Gastroesophageal sphincter (tissue), 4 donors: ENCODE measurements at regions not wholly inside any gene's neighbourhood (a gene's known extent, or its start where the extent isn't known, plus 50 kb on each side); places are given as distances from the start of the nearest gene placed in this dataset.

ENCODE experiments used
- ATAC-seq: fragments of 150-250 bp; one replicate; pipeline ENCODE4 v1.9.1; 2016; ENCODE audit warnings: mild to moderate bottlenecking, moderate library complexity
- H3K27ac ChIP-seq, 4 donors: fragments of 200-600 bp; sonication (generic) in 3 of 4; 1 replicate in 3 of 4; 2 replicates in 1 of 4; pipeline ENCODE4 v1.5.1; 2016 to 2019
- H3K27me3 ChIP-seq: fragments of 200-600 bp; sonication (generic); one replicate; pipeline ENCODE4 v1.5.1; 2019
- H3K36me3 ChIP-seq, 2 donors: fragments of 200-600 bp; sonication (generic); one replicate each; pipeline ENCODE4 v1.5.1; 2019; ENCODE audit warnings: control low read depth in 1 of 2
- H3K4me1 ChIP-seq, 3 donors: fragments of 200-600 bp; sonication (generic); 1 replicate in 2 of 3; 2 replicates in 1 of 3; pipeline ENCODE4 v1.5.1; 2016 to 2019; ENCODE audit warnings: control low read depth in 2 of 3
- H3K4me3 ChIP-seq, 2 donors: fragments of 200-600 bp; sonication (generic); one replicate each; pipeline ENCODE4 v1.5.1; 2019; ENCODE audit warnings: mild to moderate bottlenecking in 1 of 2, moderate library complexity in 1 of 2
- H3K9me3 ChIP-seq, 3 donors: fragments of 200-600 bp; sonication (generic); one replicate each; pipeline ENCODE4 v1.5.1; 2017 to 2019; ENCODE audit warnings: control low read depth in 2 of 3
- EP300 ChIP-seq: sonication (generic); formaldehyde crosslinking; IDR thresholded peaks from one replicate; pipeline ENCODE4 v1.6.1; 2017; ENCODE audit warnings: antibody characterized with exemption, mild to moderate bottlenecking
- POLR2A ChIP-seq, 2 donors: fragments of 450-650 bp; IDR thresholded peaks; one replicate each; pipeline ENCODE4 v1.6.1; 2017; ENCODE audit warnings: antibody characterized with exemption in 2 of 2, mild to moderate bottlenecking in 2 of 2, moderate library complexity in 1 of 2
- POLR2AphosphoS5 ChIP-seq: sonication (generic); formaldehyde crosslinking; IDR thresholded peaks from one replicate; pipeline ENCODE4 v1.6.1; 2017; ENCODE audit warnings: antibody characterized with exemption
- WGBS, 2 donors: methylation state at CpG; one replicate each; pipeline ENCODE4 v1.1.5; 2018; ENCODE audit warnings: low coverage in 1 of 2; 5-methylcytosine and 5-hydroxymethylcytosine counted together
- TF ChIP-seq, protein P1 (sequence below), 4 experiments: fragments of 200-600 bp in 2 of 4; fragments of 450-650 bp in 2 of 4; sonication (generic) in 1 of 4; IDR thresholded peaks; one replicate each; pipeline ENCODE4 v1.5.1; 2017 to 2019; ENCODE audit warnings: antibody characterized with exemption in 4 of 4, mild to moderate bottlenecking in 2 of 4, moderate library complexity in 2 of 4

GRCh38 chr3:184471439-184471838 is 90.1 kb upstream of the EPHB3 start:
- H3K27me3 ChIP-seq: peaks cover 53% of the 10 kb centered on the region
- peaks cover 0 to 4% (median under 1%) of the 10 kb centered on the region in 3 donors for H3K4me1 ChIP-seq
- no peak for TF ChIP-seq EP300
- no peak for TF ChIP-seq POLR2A (IDR thresholded peaks at IDR 0.05)
- TF ChIP-seq, protein P1, sequence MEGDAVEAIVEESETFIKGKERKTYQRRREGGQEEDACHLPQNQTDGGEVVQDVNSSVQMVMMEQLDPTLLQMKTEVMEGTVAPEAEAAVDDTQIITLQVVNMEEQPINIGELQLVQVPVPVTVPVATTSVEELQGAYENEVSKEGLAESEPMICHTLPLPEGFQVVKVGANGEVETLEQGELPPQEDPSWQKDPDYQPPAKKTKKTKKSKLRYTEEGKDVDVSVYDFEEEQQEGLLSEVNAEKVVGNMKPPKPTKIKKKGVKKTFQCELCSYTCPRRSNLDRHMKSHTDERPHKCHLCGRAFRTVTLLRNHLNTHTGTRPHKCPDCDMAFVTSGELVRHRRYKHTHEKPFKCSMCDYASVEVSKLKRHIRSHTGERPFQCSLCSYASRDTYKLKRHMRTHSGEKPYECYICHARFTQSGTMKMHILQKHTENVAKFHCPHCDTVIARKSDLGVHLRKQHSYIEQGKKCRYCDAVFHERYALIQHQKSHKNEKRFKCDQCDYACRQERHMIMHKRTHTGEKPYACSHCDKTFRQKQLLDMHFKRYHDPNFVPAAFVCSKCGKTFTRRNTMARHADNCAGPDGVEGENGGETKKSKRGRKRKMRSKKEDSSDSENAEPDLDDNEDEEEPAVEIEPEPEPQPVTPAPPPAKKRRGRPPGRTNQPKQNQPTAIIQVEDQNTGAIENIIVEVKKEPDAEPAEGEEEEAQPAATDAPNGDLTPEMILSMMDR (IDR thresholded peaks at IDR 0.05): no peak
- TF ChIP-seq POLR2AphosphoS5: no peak
- peaks cover 0 to 12% (median 0%) of the 10 kb centered on the region in 3 donors for H3K9me3 ChIP-seq
- H3K4me3 ChIP-seq: no peak overlapping the region
- H3K27ac ChIP-seq: no peak overlapping the region
- 69 to 71% methylated on average over 2 to 3 of the region's 3 CpGs for WGBS, 2 donors
- no peaks in the 10 kb centered on the region for H3K36me3 ChIP-seq
- ATAC-seq: no peak

GRCh38 chr3:184472723-184473428 is 88.7 kb upstream of the EPHB3 start:
- Histone ChIP-seq H3K4me3 (no peak overlapping the region), H3K36me3 (no peaks in the 10 kb centered on the region), H3K27me3 (peaks cover 52% of the 10 kb centered on the region), H3K27ac (peak overlapping the region in 3 of 4 donors; percentile 10 to 58 (median 33)), H3K4me1 (no peaks in the 10 kb centered on the region), H3K9me3 (peaks cover 0 to 18% (median 0%) of the 10 kb centered on the region in 3 donors)
- 75 to 79% methylated on average over 10 to 11 of the region's 12 CpGs for WGBS, 2 donors
- peak; percentile 80 for ATAC-seq
- TF ChIP-seq POLR2A (IDR thresholded peaks at IDR 0.05): no peak
- TF ChIP-seq, protein P1 (IDR thresholded peaks at IDR 0.05): no peak
- peak; percentile 30 for TF ChIP-seq POLR2AphosphoS5

DNA sequence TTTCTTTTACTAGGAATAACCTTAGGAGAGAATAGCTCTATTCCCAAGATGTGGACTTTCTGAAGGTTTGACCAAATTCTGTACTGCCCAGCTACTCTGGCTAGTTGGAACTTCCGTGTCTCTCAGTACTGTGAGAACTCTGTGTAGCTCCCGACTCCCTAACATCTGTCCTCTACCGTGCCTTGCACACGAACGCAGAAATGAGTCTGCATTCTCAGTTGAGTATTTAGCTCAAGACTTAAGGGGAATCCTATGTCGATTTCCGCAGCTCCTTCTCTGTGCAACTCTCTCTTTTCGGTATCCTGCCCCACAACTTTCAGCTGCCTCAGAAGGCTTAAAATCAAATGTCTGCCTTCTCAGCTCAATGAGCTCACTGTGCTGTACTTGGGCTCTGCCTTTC is 86.7 kb upstream of the EPHB3 start:
- peaks cover 0 to 19% (median 0%) of the 10 kb centered on the region in 3 donors for H3K9me3 ChIP-seq
- TF ChIP-seq, protein P1 (IDR thresholded peaks at IDR 0.05): no peak
- TF ChIP-seq POLR2A (IDR thresholded peaks at IDR 0.05) (no peak), EP300 (no peak), POLR2AphosphoS5 (no peak)
- no peak overlapping the region for H3K27ac ChIP-seq
- ATAC-seq: no peak
- no peak overlapping the region for H3K4me3 ChIP-seq
- H3K27me3 ChIP-seq: peaks cover 41% of the 10 kb centered on the region
- H3K4me1 ChIP-seq: no peaks in the 10 kb centered on the region
- H3K36me3 ChIP-seq: no peaks in the 10 kb centered on the region
- WGBS, 2 donors: 68 to 78% methylated on average over 7 to 8 of the region's 8 CpGs

GRCh38 chr3:184477940-184478339 is 83.6 kb upstream of the EPHB3 start:
- H3K27me3 ChIP-seq: peaks cover 55% of the 10 kb centered on the region
- ATAC-seq: no peak
- H3K9me3 ChIP-seq: peaks cover 0 to 19% (median 0%) of the 10 kb centered on the region in 3 donors
- no peak overlapping the region for H3K4me3 ChIP-seq
- H3K36me3 ChIP-seq: no peaks in the 10 kb centered on the region
- TF ChIP-seq EP300 (no peak), POLR2AphosphoS5 (no peak)
- no peaks in the 10 kb centered on the region for H3K4me1 ChIP-seq
- no peak overlapping the region for H3K27ac ChIP-seq
- WGBS, 2 donors: 70 to 73% methylated on average over 1 of the region's 1 CpG

DNA sequence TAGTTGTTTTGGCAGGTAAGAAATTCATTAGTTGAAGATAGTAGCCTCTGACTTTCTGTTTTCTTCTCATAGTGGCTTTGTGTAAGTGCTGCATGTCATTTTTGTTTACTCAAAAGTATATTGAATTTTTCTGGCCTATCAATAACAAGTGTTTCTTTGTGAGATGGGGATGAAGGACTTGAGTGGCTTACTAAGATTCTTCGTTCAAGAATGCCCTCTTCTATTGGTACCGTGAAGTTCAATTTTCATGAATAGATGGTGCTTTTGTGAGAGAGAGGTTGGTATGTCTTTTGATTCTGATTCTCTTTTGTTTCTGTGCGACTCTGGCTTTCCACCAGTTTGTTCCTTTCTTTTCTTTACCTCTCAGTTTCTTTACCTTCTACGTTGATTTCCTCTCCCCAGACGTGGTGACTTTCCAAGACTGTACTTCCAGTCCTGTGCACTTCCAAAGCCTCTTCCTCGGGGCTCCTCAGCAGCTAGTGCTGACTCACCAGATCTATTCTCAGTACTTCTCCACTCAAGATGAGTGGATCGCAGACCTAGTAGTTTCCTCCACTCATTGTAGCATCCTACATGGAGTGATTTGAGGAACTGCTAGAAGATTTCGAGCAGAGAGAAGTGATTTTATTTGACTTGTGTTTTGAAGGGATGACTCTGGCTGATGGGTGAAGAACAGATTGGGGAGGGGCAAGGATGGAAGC is 82.0 kb upstream of the EPHB3 start:
- peaks cover 42% of the 10 kb centered on the region for H3K27me3 ChIP-seq
- WGBS, 2 donors: 50 to 73% methylated on average over 8 of the region's 8 CpGs
- peaks cover 0 to 19% (median 0%) of the 10 kb centered on the region in 3 donors for H3K9me3 ChIP-seq
- H3K4me1 ChIP-seq: no peaks in the 10 kb centered on the region
- no peak for TF ChIP-seq POLR2AphosphoS5
- no peak for TF ChIP-seq POLR2A (IDR thresholded peaks at IDR 0.05)
- TF ChIP-seq EP300: no peak
- TF ChIP-seq, protein P1 (IDR thresholded peaks at IDR 0.05): no peak
- peak; percentile 51 for ATAC-seq
- H3K36me3 ChIP-seq: no peaks in the 10 kb centered on the region
- no peak overlapping the region for H3K4me3 ChIP-seq
- H3K27ac ChIP-seq: no peak overlapping the region
